ENCODE measurements at regions not wholly inside any gene's neighbourhood (a gene's known extent, or its start where the extent isn't known, plus 50 kb on each side); places are given as distances from the start of the nearest gene placed in this dataset.

DNA sequence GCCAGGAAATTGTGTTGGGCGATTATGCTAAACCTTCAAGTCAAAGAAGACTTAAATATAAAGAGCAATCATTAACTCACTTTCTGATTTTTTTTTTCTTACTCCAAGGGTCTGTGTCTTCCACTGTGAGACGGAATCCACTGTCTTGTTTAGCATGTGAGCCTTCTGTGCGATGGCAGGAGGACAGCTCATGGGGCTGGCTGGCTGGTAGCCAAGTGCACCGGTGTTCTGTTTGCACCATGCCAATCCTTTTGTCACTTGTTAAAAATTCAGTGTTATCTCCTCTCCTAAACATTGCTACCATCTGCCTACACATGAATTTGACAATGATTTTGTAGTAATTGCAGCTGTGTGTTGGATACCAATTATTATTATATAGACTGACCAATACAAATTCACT lies 1056.3 kb upstream of the IGFBP7 start:
- TF ChIP-seq, protein P1, sequence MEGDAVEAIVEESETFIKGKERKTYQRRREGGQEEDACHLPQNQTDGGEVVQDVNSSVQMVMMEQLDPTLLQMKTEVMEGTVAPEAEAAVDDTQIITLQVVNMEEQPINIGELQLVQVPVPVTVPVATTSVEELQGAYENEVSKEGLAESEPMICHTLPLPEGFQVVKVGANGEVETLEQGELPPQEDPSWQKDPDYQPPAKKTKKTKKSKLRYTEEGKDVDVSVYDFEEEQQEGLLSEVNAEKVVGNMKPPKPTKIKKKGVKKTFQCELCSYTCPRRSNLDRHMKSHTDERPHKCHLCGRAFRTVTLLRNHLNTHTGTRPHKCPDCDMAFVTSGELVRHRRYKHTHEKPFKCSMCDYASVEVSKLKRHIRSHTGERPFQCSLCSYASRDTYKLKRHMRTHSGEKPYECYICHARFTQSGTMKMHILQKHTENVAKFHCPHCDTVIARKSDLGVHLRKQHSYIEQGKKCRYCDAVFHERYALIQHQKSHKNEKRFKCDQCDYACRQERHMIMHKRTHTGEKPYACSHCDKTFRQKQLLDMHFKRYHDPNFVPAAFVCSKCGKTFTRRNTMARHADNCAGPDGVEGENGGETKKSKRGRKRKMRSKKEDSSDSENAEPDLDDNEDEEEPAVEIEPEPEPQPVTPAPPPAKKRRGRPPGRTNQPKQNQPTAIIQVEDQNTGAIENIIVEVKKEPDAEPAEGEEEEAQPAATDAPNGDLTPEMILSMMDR (conservative IDR thresholded peaks at IDR 0.05) = no peak
- TF ChIP-seq ZFX (IDR thresholded peaks at IDR 0.05) = no peak

DNA sequence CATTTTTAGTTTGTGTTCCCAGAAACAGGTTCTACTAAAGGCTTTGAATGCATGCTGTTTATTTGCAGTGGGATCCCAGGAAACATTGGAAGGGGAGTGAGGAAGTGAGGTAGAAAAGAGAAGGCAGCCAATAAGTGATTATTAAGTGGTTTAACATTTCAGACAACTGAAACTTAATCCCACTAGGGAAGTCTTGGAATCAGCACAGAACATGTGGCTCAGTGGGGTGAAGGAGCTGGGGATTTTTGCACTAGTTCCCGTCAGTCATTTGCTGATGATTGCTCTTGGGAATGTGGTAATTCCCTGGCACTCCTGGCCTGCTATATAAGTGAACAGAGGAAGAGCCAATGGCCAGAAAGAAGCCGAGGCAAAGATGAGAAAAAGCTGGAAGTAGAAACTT lies 1053.0 kb upstream of the IGFBP7 start:
- no peak overlapping the region for H3K27ac ChIP-seq
- no peak for TF ChIP-seq ZFX (IDR thresholded peaks at IDR 0.05)
- TF ChIP-seq, protein P1 (conservative IDR thresholded peaks at IDR 0.05) = no peak

More for the DNA sequence above, 1056.3 kb upstream of the IGFBP7 start:
- H3K27ac ChIP-seq = no peak overlapping the region

DNA sequence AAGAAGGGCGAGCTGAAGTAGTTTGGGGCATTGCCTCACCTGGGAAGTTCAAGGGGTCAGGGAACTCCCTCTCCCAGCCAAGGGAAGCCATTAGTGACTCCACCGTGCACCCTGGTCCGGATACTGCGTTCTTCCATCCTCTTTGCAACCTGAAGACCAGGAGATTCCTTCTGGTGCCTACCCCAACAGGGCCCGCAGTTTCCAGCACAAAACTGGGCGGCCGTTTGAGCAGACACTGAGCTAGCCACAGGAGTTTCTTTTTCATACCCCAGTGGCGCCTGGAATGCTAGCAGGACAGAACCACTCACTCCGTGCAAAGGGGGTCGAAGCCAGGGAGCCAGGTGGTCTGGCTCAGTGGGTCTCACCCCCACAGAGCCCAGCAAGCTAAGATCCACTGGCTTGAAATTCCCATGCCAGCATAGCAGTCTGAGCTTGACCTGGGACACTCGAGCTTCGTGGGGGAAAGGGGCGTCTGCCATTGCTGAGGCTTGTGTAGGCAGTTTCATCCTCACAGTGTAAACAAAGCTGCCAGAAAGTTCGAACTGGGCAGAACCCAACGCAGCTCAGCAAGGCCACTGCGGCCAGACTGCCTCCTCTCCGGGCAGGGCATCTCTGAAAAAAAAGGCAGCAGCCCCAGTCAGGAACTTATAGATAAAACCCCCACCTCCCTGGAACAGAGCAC lies 1039.4 kb upstream of the IGFBP7 start:
- TF ChIP-seq, protein P1 (conservative IDR thresholded peaks at IDR 0.05) = no peak
- TF ChIP-seq ZFX (IDR thresholded peaks at IDR 0.05) = no peak
- H3K27ac ChIP-seq = no peak overlapping the region

DNA sequence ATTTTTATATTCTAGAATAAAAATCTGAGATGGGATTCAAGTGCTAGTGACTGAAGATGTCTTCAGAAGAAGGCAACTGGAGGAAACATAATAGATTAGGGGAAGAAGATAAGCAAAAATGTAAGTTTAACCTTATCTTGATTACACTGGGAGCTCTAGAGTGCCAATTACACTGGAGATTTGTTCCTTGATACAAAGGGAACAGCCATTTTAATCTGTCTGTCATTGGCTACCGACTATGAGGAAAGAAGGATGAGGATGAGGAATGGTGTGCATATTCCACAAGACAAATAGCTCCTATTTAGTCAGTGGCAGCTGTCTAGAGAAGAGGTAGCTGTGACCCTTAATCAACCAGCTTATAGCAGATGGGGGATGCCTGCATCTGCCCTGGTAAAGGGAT lies 1034.5 kb upstream of the IGFBP7 start:
- no peak for TF ChIP-seq ZFX (IDR thresholded peaks at IDR 0.05)
- TF ChIP-seq, protein P1 (conservative IDR thresholded peaks at IDR 0.05) = no peak
- no peak overlapping the region for H3K27ac ChIP-seq

DNA sequence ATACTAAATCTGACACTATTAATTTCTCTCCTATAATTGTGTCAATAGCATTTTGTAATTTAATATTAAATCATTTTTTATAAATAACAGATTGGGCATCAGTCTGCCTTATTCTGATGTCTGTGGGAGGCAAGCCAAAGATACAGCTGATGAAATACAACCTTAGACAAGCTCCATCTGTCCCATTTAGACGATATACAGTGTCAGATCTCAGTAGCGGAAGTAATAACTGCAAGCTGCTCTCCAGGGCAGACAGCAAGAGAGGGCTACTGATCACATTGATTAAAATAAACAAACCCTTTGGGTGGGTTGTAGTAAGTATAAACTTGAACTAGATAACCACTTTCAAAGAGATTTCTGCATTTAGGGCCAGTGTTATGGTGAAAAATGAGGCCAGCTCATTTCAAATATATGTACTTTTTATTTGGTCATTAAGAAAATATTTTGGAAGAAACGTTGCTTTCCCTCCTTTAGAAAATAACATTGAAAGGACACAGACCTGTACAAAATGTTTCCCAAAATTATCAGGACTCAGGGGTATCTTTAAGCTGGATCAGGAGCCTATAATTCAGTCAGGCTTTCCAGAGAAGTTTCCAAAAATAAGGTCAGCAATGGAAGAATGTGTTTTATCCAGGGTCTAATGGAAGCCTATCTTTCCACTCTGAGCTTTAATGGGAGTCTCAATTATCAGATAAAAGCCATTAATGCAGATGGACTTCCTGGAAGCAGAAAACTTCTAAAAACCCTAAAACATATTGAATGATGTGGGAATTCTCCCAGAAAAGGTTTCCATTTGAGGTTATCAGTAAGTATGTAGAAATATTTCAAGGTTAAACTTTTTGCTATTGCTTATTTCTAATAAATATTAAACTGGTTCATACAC lies 1028.8 kb upstream of the IGFBP7 start:
- TF ChIP-seq, protein P1 (conservative IDR thresholded peaks at IDR 0.05) = no peak
- no peak for TF ChIP-seq ZFX (IDR thresholded peaks at IDR 0.05)
- no peak overlapping the region for H3K27ac ChIP-seq

DNA sequence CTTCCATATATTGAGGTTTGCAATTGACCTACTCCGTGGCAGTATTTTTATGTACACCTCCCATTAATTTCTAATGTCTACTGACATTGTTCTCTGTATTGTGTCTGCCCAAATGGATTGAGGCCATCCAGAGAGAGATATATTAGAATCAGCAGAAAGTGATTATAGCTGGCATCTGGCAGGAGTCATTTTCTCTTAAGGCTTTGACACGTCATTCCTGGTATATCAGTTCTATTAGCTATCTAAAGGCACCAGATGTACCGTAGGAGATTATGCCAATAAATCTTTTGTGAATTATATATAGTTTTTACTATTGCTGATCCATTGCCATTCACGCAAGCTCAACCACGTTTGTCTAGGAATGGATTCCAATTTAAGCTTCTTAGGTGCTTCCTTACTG lies 1026.4 kb upstream of the IGFBP7 start:
- TF ChIP-seq ZFX (IDR thresholded peaks at IDR 0.05) = no peak
- TF ChIP-seq, protein P1 (conservative IDR thresholded peaks at IDR 0.05) = no peak
- H3K27ac ChIP-seq = no peak overlapping the region

DNA sequence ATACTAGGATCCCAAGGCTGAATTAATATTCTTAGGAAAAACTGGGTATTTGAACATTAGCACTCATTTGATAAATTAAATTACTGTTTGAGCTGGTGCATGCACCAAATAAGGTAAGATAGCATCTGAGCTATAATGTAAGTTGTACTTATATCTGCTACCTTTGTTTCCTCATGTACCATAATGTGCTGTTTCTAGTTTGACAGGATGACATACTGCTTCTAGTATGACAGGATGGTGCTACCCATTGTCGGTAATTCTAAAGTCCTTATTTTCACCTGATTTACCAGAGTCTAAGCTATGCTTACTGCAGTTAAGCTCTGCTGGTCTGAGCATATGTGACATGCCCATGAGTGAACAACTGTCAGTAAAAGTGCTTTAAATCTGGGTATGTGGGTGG lies 1017.5 kb upstream of the IGFBP7 start:
- H3K27ac ChIP-seq = no peak overlapping the region
- TF ChIP-seq, protein P1 (conservative IDR thresholded peaks at IDR 0.05) = no peak
- TF ChIP-seq ZFX (IDR thresholded peaks at IDR 0.05) = no peak
